ENCODE measurements at regions not wholly inside any gene's neighbourhood (a gene's known extent, or its start where the extent isn't known, plus 50 kb on each side); places are given as distances from the start of the nearest gene placed in this dataset.

DNA sequence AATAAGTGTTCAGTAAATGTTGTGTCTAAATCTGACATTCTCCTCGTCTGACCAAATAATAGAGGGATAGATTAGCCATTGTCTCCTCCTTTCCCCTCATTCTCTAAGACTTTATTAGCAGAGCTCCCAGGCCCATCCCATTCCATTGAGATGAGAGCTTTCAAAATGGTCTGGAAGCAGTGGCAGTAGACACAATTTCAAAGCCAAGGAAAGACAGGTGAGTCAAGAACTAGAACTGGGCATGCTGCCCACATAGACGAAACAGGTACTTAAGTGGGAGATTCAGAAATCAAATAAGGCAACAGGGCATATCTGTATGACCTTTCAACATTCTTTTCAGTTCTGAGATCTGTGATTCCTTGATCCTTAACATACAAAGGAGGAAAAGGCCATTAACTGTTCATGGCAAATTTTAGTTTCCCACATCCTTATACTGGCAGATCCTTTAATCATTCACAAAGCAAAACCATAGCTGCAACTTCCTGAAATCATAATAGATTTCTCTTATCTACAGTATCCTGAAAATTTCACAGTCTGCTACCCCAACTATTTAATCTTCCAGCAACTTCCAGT, 96.6 kb upstream of the KCNA4 start:
- Histone ChIP-seq H3K27ac (no peak overlapping the region), H3K9me3 (no peaks in the 10 kb centered on the region), H3K4me1 (ENCODE audit: control insufficient read depth in 1 of 2, low read depth in 2 of 2) (no peaks in the 10 kb centered on the region), H3K36me3 (no peaks in the 10 kb centered on the region), H3K27me3 (replicated peaks; ENCODE audit: insufficient read depth) (no peaks in the 10 kb centered on the region), H3K4me3 (no peak overlapping the region)
- DNase-seq (ENCODE audit: low spot score) (no peak), ATAC-seq (ENCODE audit: insufficient number of reproducible peaks, low FRiP score, low read depth) (no peak)
- TF ChIP-seq, protein P1, sequence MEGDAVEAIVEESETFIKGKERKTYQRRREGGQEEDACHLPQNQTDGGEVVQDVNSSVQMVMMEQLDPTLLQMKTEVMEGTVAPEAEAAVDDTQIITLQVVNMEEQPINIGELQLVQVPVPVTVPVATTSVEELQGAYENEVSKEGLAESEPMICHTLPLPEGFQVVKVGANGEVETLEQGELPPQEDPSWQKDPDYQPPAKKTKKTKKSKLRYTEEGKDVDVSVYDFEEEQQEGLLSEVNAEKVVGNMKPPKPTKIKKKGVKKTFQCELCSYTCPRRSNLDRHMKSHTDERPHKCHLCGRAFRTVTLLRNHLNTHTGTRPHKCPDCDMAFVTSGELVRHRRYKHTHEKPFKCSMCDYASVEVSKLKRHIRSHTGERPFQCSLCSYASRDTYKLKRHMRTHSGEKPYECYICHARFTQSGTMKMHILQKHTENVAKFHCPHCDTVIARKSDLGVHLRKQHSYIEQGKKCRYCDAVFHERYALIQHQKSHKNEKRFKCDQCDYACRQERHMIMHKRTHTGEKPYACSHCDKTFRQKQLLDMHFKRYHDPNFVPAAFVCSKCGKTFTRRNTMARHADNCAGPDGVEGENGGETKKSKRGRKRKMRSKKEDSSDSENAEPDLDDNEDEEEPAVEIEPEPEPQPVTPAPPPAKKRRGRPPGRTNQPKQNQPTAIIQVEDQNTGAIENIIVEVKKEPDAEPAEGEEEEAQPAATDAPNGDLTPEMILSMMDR (IDR thresholded peaks at IDR 0.05): no peak

DNA sequence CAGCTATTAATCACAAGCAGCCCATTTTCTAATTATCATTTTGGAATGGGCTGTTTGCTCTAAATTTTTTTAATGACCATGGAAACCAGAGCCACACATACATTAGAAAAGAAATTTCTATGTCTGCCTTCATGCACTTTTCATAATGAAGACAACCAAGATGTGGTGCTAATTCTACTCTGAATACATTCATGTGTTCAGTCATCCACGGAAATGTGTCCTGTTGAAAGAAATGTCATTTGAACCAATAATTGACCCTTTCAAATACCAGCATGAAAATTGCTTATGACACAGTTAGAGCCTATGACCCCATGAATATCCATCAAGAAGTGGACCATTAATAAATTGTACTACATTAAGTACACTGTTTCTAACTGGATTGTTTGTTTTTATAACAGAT, 99.7 kb upstream of the KCNA4 start:
- Histone ChIP-seq H3K27me3 (replicated peaks; ENCODE audit: insufficient read depth) (no peaks in the 10 kb centered on the region), H3K4me3 (no peak overlapping the region), H3K9me3 (no peaks in the 10 kb centered on the region), H3K4me1 (ENCODE audit: control insufficient read depth in 1 of 2, low read depth in 2 of 2) (no peaks in the 10 kb centered on the region), H3K36me3 (no peaks in the 10 kb centered on the region), H3K27ac (no peak overlapping the region)
- ATAC-seq (ENCODE audit: insufficient number of reproducible peaks, low FRiP score, low read depth): no peak
- no peak for DNase-seq (ENCODE audit: low spot score)
- TF ChIP-seq, protein P1 (IDR thresholded peaks at IDR 0.05): no peak

DNA sequence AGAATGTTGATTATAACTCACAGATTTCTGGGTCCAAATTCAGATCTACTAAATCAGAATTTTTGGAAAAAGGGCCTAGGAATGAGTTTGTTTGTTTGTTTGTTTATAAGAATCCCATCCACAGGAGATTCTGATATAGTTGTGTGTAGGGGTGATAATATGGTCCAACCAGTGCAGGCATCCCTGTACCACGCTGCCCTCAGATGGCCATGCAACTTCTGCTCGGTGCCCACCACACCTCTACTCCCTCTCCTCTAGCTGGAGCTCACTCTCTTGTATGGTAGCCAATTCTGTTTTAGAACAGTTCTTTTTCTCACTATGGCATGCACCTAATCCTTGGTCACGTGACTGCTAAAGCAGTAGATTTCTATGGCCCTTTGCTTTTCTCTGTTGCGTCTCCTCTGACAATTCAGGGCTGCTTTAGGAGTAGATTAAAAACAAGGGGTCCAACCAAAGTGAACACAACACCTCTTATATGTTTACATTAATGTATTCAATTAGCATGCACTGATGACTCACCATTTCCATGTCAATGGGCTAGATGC, 103.3 kb upstream of the KCNA4 start:
- no peak for ATAC-seq (ENCODE audit: insufficient number of reproducible peaks, low FRiP score, low read depth)
- H3K4me3 ChIP-seq: no peak overlapping the region
- no peaks in the 10 kb centered on the region for H3K36me3 ChIP-seq
- H3K27ac ChIP-seq: no peak overlapping the region
- TF ChIP-seq, protein P1 (IDR thresholded peaks at IDR 0.05): no peak
- no peaks in the 10 kb centered on the region for H3K9me3 ChIP-seq
- no peaks in the 10 kb centered on the region for H3K27me3 ChIP-seq (replicated peaks; ENCODE audit: insufficient read depth)
- no peaks in the 10 kb centered on the region for H3K4me1 ChIP-seq (ENCODE audit: control insufficient read depth in 1 of 2, low read depth in 2 of 2)
- DNase-seq (ENCODE audit: low spot score): no peak

DNA sequence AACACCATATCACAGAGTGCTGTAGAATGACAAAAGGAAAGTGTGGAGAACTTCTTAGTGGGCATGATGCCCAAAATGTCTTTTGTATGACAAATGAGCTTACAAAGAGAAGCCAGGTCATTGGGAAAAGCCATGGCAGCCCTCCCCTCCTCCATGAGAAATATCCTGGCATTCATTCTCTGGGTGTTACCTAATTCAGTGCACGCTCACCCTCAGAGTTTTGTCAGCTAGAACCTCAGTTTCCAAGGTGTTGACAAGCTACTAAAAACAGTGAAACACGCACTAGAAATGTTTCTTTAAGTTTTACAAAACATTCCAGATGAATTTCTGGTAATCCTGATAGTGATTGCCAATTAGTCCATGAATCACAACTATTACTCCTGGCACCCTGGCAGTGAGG, 105.4 kb upstream of the FSHB start:
- ATAC-seq (ENCODE audit: insufficient number of reproducible peaks, low FRiP score, low read depth): no peak
- TF ChIP-seq, protein P1 (IDR thresholded peaks at IDR 0.05): no peak
- Histone ChIP-seq H3K4me1 (ENCODE audit: control insufficient read depth in 1 of 2, low read depth in 2 of 2) (no peaks in the 10 kb centered on the region), H3K4me3 (no peak overlapping the region), H3K27ac (no peak overlapping the region), H3K9me3 (no peaks in the 10 kb centered on the region), H3K36me3 (no peaks in the 10 kb centered on the region), H3K27me3 (replicated peaks; ENCODE audit: insufficient read depth) (no peaks in the 10 kb centered on the region)
- no peak for DNase-seq (ENCODE audit: low spot score)

DNA sequence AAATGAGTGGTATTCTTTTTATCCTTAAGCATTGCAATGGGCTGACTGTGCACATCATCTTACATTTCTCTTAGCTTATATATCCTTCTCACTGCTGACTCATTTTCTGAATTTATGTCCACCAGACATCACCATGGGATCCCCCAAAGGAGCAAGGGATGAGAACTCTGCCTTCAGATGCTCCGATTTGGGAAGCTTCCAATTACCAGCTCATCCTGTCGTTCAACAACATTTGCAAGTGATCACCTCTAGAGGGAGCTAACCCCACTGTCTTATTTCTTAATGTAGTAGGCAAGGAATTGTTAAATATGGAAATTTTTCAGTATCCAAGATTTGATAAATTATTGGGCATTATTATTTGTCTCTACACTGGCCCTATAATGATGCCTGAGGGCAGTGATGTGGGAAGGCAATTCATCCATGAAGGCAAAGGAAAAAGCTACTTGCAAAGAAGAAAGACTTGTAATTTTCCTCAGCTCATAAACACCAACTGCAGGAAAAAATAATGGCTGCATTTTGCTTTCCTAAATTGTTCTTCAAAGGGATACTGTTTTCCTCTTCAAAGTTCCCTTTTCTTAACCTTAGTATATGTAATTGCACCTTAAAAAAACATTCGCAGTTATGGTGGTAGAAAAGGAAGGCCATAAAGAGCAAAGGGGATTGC, 102.4 kb upstream of the FSHB start:
- Histone ChIP-seq H3K4me1 (ENCODE audit: control insufficient read depth in 1 of 2, low read depth in 2 of 2) (no peaks in the 10 kb centered on the region), H3K27ac (no peak overlapping the region), H3K36me3 (no peaks in the 10 kb centered on the region), H3K4me3 (no peak overlapping the region), H3K27me3 (replicated peaks; ENCODE audit: insufficient read depth) (no peaks in the 10 kb centered on the region), H3K9me3 (no peaks in the 10 kb centered on the region)
- no peak for DNase-seq (ENCODE audit: low spot score)
- ATAC-seq (ENCODE audit: insufficient number of reproducible peaks, low FRiP score, low read depth): no peak
- TF ChIP-seq, protein P1 (IDR thresholded peaks at IDR 0.05): no peak
